ENCODE measurements at regions not wholly inside any gene's neighbourhood (a gene's known extent, or its start where the extent isn't known, plus 50 kb on each side); places are given as distances from the start of the nearest gene placed in this dataset.

DNA sequence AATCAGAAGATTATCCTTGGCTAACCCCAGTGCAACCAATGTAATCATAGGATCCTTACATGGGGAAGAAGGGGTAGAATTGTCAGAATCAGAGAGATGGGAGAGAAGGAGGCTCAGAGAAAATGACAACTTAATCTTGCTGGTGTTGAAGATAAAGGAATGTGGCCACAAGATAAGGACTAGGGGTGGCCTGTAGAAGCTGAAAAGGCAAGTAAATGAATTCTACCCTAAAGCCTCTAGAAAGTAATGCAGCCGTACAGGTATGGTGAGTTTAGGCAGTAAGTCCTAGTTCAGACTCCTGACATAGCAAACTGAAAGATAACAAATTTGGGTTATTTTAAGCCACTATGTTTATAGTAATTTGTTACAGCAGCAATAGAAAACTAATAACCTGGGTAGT, 718.5 kb downstream of the SLITRK6 start:
- POLR2A ChIA-PET = no interaction called here
- intact Hi-C loops (cut with micrococcal nuclease; ENCODE audit: unreplicated experiment) = no loop called here
- ATAC-seq (no peak), DNase-seq (ENCODE audit: low read depth, low spot score) (no peak), FAIRE-seq (no peak)
- RAD21 ChIA-PET (ENCODE audit: unreplicated experiment) = no interaction called here
- WGBS (ENCODE audit: insufficient coverage, insufficient replicate concordance, low lambda C conversion rate, missing lambda C conversion rate) = 55% methylated on average over 1 of the region's 1 CpG
- in situ Hi-C loops (cut with MboI) = no loop called here
- H3K79me2 ChIP-seq (ENCODE audit: control insufficient read depth, insufficient read depth, low read length) = no peaks in the 10 kb centered on the region
- H3K36me3 ChIP-seq (ENCODE audit: control insufficient read depth in 2 of 2, insufficient read depth in 2 of 2, low read length in 1 of 2) = no peaks in the 10 kb centered on the region
- CTCF ChIA-PET = no interaction called here
- TF ChIP-seq MEF2B (IDR thresholded peaks at IDR 0.05; ENCODE audit: partially characterized antibody, poor library complexity, severe bottlenecking) (no peak), ZNF622 (IDR thresholded peaks at IDR 0.05) (no peak), TAF1 (IDR thresholded peaks at IDR 0.05; ENCODE audit: borderline replicate concordance, low read depth, low read length) (no peak), RAD51 (IDR thresholded peaks at IDR 0.05) (no peak)
- H3K9ac ChIP-seq (ENCODE audit: control insufficient read depth, insufficient read depth, low read length) = no peak overlapping the region
- no peaks in the 10 kb centered on the region for H4K20me1 ChIP-seq (ENCODE audit: control insufficient read depth, insufficient read depth)
- SMC1A ChIA-PET (ENCODE audit: uncharacterized antibody, unreplicated experiment) = no interaction called here
- BruUV-seq (replicated peaks) = no TSS peak
- no peak overlapping the region for H3K4me3 ChIP-seq
- H3K9me3 ChIP-seq (replicated peaks; ENCODE audit: control insufficient read depth, insufficient read depth, low read length) = no peaks in the 10 kb centered on the region
- H3K27ac ChIP-seq (ENCODE audit: control insufficient read depth, insufficient read depth) = no peak overlapping the region
- H3K4me2 ChIP-seq (ENCODE audit: control insufficient read depth, insufficient read depth) = no peak overlapping the region
- no peak overlapping the region for H2AFZ ChIP-seq (ENCODE audit: control insufficient read depth, low read depth, low read length)
- H3K4me1 ChIP-seq (ENCODE audit: control insufficient read depth, insufficient read depth, low read length) = no peaks in the 10 kb centered on the region
- H3K27me3 ChIP-seq (replicated peaks in 1 of 2; ENCODE audit: control insufficient read depth in 2 of 2, insufficient read depth in 2 of 2, low read length in 1 of 2) = no peaks in the 10 kb centered on the region

DNA sequence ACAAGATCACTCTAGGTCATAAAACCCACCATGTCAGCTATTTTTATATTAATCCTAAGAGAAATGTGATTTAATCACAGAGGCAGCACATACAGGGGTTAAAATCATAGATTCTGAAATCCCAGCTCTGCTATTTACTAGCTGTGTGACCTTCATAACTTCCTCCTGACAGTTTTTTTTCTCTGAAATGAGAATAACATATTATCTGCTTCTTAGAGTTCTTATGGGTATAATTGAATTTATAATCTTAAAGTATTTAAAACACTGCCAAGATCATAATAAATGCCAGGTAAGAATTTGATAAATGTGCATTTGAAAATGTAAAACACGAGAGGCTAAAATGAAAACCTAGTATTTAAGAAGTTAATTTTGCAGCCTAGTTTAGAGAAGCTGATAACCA, 722.9 kb downstream of the SLITRK6 start:
- intact Hi-C loops (cut with micrococcal nuclease; ENCODE audit: unreplicated experiment) (no loop called here), in situ Hi-C loops (cut with MboI) (no loop called here)
- Histone ChIP-seq H3K79me2 (ENCODE audit: control insufficient read depth, insufficient read depth, low read length) (no peaks in the 10 kb centered on the region), H3K4me2 (ENCODE audit: control insufficient read depth, insufficient read depth) (no peak overlapping the region), H3K9ac (ENCODE audit: control insufficient read depth, insufficient read depth, low read length) (no peak overlapping the region), H3K27ac (ENCODE audit: control insufficient read depth, insufficient read depth) (no peak overlapping the region), H3K4me1 (ENCODE audit: control insufficient read depth, insufficient read depth, low read length) (no peaks in the 10 kb centered on the region), H3K4me3 (no peak overlapping the region), H3K27me3 (replicated peaks in 1 of 2; ENCODE audit: control insufficient read depth in 2 of 2, insufficient read depth in 2 of 2, low read length in 1 of 2) (no peaks in the 10 kb centered on the region), H3K9me3 (replicated peaks; ENCODE audit: control insufficient read depth, insufficient read depth, low read length) (no peaks in the 10 kb centered on the region), H3K36me3 (ENCODE audit: control insufficient read depth in 2 of 2, insufficient read depth in 2 of 2, low read length in 1 of 2) (no peaks in the 10 kb centered on the region), H2AFZ (ENCODE audit: control insufficient read depth, low read depth, low read length) (no peak overlapping the region), H4K20me1 (ENCODE audit: control insufficient read depth, insufficient read depth) (no peaks in the 10 kb centered on the region)
- ChIA-PET POLR2A (no interaction called here), CTCF (no interaction called here), RAD21 (ENCODE audit: unreplicated experiment) (no interaction called here), SMC1A (ENCODE audit: uncharacterized antibody, unreplicated experiment) (no interaction called here)
- FAIRE-seq (no peak), ATAC-seq (no peak), DNase-seq (ENCODE audit: low read depth, low spot score) (no peak)
- TF ChIP-seq MEF2B (IDR thresholded peaks at IDR 0.05; ENCODE audit: partially characterized antibody, poor library complexity, severe bottlenecking) (no peak), IKZF1 (conservative IDR thresholded peaks at IDR 0.05) (no peak)
- 0% methylated on average over 1 of the region's 1 CpG for WGBS (ENCODE audit: insufficient coverage, insufficient replicate concordance, low lambda C conversion rate, missing lambda C conversion rate)
- BruUV-seq (replicated peaks) = no TSS peak
